ENCODE measurements at regions not wholly inside any gene's neighbourhood (a gene's known extent, or its start where the extent isn't known, plus 50 kb on each side); places are given as distances from the start of the nearest gene placed in this dataset.

- TF ChIP-seq, protein P1, sequence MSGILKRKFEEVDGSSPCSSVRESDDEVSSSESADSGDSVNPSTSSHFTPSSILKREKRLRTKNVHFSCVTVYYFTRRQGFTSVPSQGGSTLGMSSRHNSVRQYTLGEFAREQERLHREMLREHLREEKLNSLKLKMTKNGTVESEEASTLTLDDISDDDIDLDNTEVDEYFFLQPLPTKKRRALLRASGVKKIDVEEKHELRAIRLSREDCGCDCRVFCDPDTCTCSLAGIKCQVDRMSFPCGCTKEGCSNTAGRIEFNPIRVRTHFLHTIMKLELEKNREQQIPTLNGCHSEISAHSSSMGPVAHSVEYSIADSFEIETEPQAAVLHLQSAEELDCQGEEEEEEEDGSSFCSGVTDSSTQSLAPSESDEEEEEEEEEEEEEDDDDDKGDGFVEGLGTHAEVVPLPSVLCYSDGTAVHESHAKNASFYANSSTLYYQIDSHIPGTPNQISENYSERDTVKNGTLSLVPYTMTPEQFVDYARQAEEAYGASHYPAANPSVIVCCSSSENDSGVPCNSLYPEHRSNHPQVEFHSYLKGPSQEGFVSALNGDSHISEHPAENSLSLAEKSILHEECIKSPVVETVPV (CRISPR knock-in tag; IDR thresholded peaks at IDR 0.05) = no peak
- no peak for TF ChIP-seq ZNF8 (CRISPR knock-in tag; IDR thresholded peaks at IDR 0.05)
Measured at GRCh38 chr9:91111226-91111625, 250.5 kb downstream of the AUH start (continued).

DNA sequence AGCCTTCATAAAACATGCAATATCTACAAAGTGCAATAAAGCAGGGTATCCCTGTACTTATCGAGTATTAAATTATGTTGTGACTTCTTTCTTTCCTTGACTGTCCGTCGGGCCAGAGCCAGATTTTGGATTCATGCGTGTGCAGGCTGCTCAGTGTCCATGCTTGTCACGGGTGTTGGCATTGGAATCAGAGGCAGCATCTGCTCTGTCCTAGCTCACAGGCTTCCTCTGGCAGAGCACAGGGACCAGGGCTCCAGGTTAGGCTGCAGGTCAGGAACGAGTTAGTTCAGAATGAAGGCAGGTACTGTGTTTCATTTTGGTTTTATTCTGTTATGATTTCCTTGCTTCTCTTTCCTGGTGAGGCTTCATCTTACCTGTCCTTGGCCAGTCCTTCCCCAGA, 249.8 kb downstream of the AUH start:
- TF ChIP-seq ISL1 (CRISPR knock-in tag; IDR thresholded peaks at IDR 0.05) (no peak), ZNF565 (CRISPR knock-in tag; conservative IDR thresholded peaks at IDR 0.05; ENCODE audit: low read depth) (no peak), ZFP3 (CRISPR knock-in tag; IDR thresholded peaks at IDR 0.05) (no peak), ZNF70 (CRISPR knock-in tag; IDR thresholded peaks at IDR 0.05) (no peak), CSDC2 (CRISPR knock-in tag; IDR thresholded peaks at IDR 0.05) (no peak), PATZ1 (CRISPR knock-in tag; IDR thresholded peaks at IDR 0.05; ENCODE audit: borderline replicate concordance) (no peak), TOX (CRISPR knock-in tag; IDR thresholded peaks at IDR 0.05; ENCODE audit: borderline replicate concordance) (no peak)
- TF ChIP-seq, protein P2, sequence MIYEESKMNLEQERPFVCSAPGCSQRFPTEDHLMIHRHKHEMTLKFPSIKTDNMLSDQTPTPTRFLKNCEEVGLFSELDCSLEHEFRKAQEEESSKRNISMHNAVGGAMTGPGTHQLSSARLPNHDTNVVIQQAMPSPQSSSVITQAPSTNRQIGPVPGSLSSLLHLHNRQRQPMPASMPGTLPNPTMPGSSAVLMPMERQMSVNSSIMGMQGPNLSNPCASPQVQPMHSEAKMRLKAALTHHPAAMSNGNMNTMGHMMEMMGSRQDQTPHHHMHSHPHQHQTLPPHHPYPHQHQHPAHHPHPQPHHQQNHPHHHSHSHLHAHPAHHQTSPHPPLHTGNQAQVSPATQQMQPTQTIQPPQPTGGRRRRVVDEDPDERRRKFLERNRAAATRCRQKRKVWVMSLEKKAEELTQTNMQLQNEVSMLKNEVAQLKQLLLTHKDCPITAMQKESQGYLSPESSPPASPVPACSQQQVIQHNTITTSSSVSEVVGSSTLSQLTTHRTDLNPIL (CRISPR knock-in tag; IDR thresholded peaks at IDR 0.05; ENCODE audit: low read depth) = no peak
- no peak for ATAC-seq

- no peak for TF ChIP-seq ZNF70 (CRISPR knock-in tag; IDR thresholded peaks at IDR 0.05)
- TF ChIP-seq ZFP30 (CRISPR knock-in tag; IDR thresholded peaks at IDR 0.05) = no peak
- TF ChIP-seq ZNF8 (CRISPR knock-in tag; IDR thresholded peaks at IDR 0.05) = no peak
- no peak for TF ChIP-seq TCF4 (CRISPR knock-in tag; IDR thresholded peaks at IDR 0.05; ENCODE audit: borderline replicate concordance)
- no peak for ATAC-seq
Measured at GRCh38 chr9:91113016-91113415, 248.7 kb downstream of the AUH start.

- no peak for TF ChIP-seq PPARA (CRISPR knock-in tag; IDR thresholded peaks at IDR 0.05; ENCODE audit: borderline replicate concordance)
- no peak for TF ChIP-seq ESRRG (CRISPR knock-in tag; IDR thresholded peaks at IDR 0.05)
- no peak for TF ChIP-seq ARNTL (CRISPR knock-in tag; IDR thresholded peaks at IDR 0.05; ENCODE audit: borderline replicate concordance, low read depth)
- TF ChIP-seq, protein P1 (CRISPR knock-in tag; IDR thresholded peaks at IDR 0.05) = no peak
- TF ChIP-seq OSR1 (CRISPR knock-in tag; IDR thresholded peaks at IDR 0.05) = no peak
- TF ChIP-seq, protein P3, sequence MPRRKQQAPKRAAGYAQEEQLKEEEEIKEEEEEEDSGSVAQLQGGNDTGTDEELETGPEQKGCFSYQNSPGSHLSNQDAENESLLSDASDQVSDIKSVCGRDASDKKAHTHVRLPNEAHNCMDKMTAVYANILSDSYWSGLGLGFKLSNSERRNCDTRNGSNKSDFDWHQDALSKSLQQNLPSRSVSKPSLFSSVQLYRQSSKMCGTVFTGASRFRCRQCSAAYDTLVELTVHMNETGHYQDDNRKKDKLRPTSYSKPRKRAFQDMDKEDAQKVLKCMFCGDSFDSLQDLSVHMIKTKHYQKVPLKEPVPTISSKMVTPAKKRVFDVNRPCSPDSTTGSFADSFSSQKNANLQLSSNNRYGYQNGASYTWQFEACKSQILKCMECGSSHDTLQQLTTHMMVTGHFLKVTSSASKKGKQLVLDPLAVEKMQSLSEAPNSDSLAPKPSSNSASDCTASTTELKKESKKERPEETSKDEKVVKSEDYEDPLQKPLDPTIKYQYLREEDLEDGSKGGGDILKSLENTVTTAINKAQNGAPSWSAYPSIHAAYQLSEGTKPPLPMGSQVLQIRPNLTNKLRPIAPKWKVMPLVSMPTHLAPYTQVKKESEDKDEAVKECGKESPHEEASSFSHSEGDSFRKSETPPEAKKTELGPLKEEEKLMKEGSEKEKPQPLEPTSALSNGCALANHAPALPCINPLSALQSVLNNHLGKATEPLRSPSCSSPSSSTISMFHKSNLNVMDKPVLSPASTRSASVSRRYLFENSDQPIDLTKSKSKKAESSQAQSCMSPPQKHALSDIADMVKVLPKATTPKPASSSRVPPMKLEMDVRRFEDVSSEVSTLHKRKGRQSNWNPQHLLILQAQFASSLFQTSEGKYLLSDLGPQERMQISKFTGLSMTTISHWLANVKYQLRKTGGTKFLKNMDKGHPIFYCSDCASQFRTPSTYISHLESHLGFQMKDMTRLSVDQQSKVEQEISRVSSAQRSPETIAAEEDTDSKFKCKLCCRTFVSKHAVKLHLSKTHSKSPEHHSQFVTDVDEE (CRISPR knock-in tag; IDR thresholded peaks at IDR 0.05) = no peak
- TF ChIP-seq ZNF8 (CRISPR knock-in tag; IDR thresholded peaks at IDR 0.05) = no peak
- TF ChIP-seq TCF4 (CRISPR knock-in tag; IDR thresholded peaks at IDR 0.05; ENCODE audit: borderline replicate concordance) = no peak
- TF ChIP-seq, protein P2 (CRISPR knock-in tag; IDR thresholded peaks at IDR 0.05; ENCODE audit: low read depth) = no peak
- TF ChIP-seq TOX (CRISPR knock-in tag; IDR thresholded peaks at IDR 0.05; ENCODE audit: borderline replicate concordance) = no peak
- TF ChIP-seq ISL1 (CRISPR knock-in tag; IDR thresholded peaks at IDR 0.05) = no peak
- TF ChIP-seq ZFP30 (CRISPR knock-in tag; IDR thresholded peaks at IDR 0.05) = no peak
- no peak for TF ChIP-seq SNAI2 (CRISPR knock-in tag; IDR thresholded peaks at IDR 0.05)
- ATAC-seq = no peak
Measured at GRCh38 chr9:91114450-91114849, 247.3 kb downstream of the AUH start.
